HG03196 (cell line): ENCODE measurements at regions not wholly inside any gene's neighbourhood (a gene's known extent, or its start where the extent isn't known, plus 50 kb on each side); places are given as distances from the start of the nearest gene placed in this dataset.
"Not testable (repeated sequence)": the region's sequence is repeated elsewhere in the genome, so short reads cannot be mapped to it uniquely, and the experiment has no call there.

ENCODE experiments used
- ATAC-seq: cut with Tn5 transposase; IDR thresholded peaks from one replicate; pipeline ENCODE4 v1.9.1; 2021; ENCODE audit not compliant: unreplicated experiment

GRCh38 chr2:228796386-228796785, 474.7 kb downstream of the PID1 start:
- ATAC-seq = no peak

- no peak for ATAC-seq
Observed at GRCh38 chr2:228793116-228793515, 478.0 kb downstream of the PID1 start.

- no peak for ATAC-seq
Observed at GRCh38 chr2:228786901-228787300, 484.2 kb downstream of the PID1 start.

GRCh38 chr2:228782281-228782680, 488.8 kb downstream of the PID1 start:
- no peak for ATAC-seq

GRCh38 chr2:228777855-228778355, 493.2 kb downstream of the PID1 start:
- ATAC-seq = no peak

GRCh38 chr2:228774548-228774947, 496.5 kb downstream of the PID1 start:
- no peak for ATAC-seq

- ATAC-seq = no peak
Observed at GRCh38 chr2:228771774-228772173, 499.3 kb downstream of the PID1 start.

GRCh38 chr2:228771315-228771714, 499.8 kb downstream of the PID1 start:
- no peak for ATAC-seq

GRCh38 chr2:228768818-228769217, 502.3 kb downstream of the PID1 start:
- ATAC-seq = no peak

GRCh38 chr2:228768141-228768540, 502.9 kb downstream of the PID1 start:
- ATAC-seq = not testable (repeated sequence)

- no peak for ATAC-seq
Observed at GRCh38 chr2:228767196-228767595, 503.9 kb downstream of the PID1 start.

GRCh38 chr2:228763379-228763981, 507.6 kb downstream of the PID1 start:
- no peak for ATAC-seq

GRCh38 chr2:228762565-228762964, 508.5 kb downstream of the PID1 start:
- no peak for ATAC-seq

- not testable (repeated sequence) for ATAC-seq
Observed at GRCh38 chr2:228755661-228756060, 515.4 kb downstream of the PID1 start.

- no peak for ATAC-seq
Observed at GRCh38 chr2:228747483-228747882, 523.6 kb downstream of the PID1 start.

GRCh38 chr2:228738671-228739380, 532.3 kb downstream of the PID1 start:
- no peak for ATAC-seq

GRCh38 chr2:228735697-228736096, 535.4 kb downstream of the PID1 start:
- no peak for ATAC-seq

- ATAC-seq = no peak
Observed at GRCh38 chr2:228731517-228731916, 539.6 kb downstream of the PID1 start.

GRCh38 chr2:228728961-228729360, 542.1 kb downstream of the PID1 start:
- ATAC-seq = no peak

- ATAC-seq = no peak
Observed at GRCh38 chr2:228725031-228725430, 543.5 kb upstream of the SPHKAP start.

GRCh38 chr2:228723599-228723998, 542.1 kb upstream of the SPHKAP start:
- no peak for ATAC-seq

GRCh38 chr2:228722311-228722710, 540.8 kb upstream of the SPHKAP start:
- no peak for ATAC-seq

- ATAC-seq = no peak
Observed at GRCh38 chr2:228720895-228721294, 539.4 kb upstream of the SPHKAP start.
